HL-60 (cell line): ENCODE measurements at regions not wholly inside any gene's neighbourhood (a gene's known extent, or its start where the extent isn't known, plus 50 kb on each side); places are given as distances from the start of the nearest gene placed in this dataset.

Source experiments
- DNase-seq, 2 experiments: peaks; one replicate each; pipeline ENCODE4 v3.0.0-alpha.2; 2010 to 2020; ENCODE audit warnings: low read depth in 1 of 2, low spot score in 1 of 2
- H3K27ac ChIP-seq: fragments of 250-450 bp; sonication (Bioruptor Pico); replicated peaks from 2 replicates; pipeline ENCODE4 v1.5.1; 2020; ENCODE audit warnings: mild to moderate bottlenecking, moderate library complexity
- H3K27me3 ChIP-seq: fragments of 250-450 bp; sonication (Bioruptor Pico); 2 replicates; pipeline ENCODE4 v1.5.1; 2021; ENCODE audit warnings: mild to moderate bottlenecking, moderate library complexity; ENCODE audit not compliant: insufficient read depth, poor library complexity, severe bottlenecking
- H3K4me3 ChIP-seq: replicated peaks from 2 replicates; pipeline ENCODE4 v1.5.1; 2011; ENCODE audit warnings: mild to moderate bottlenecking, control low read depth, low read length; ENCODE audit not compliant: insufficient read depth
- GABPA ChIP-seq: IDR thresholded peaks from 2 replicates; pipeline ENCODE4 v1.6.1; 2012; ENCODE audit warnings: low read depth
- POLR2AphosphoS5 ChIP-seq: IDR thresholded peaks from 2 replicates; pipeline ENCODE4 v1.6.1; 2012; ENCODE audit warnings: low read depth
- SPI1 ChIP-seq: IDR thresholded peaks from 2 replicates; pipeline ENCODE4 v1.6.1; 2012; ENCODE audit warnings: low read depth, mild to moderate bottlenecking, borderline replicate concordance
- TF ChIP-seq, protein P1 (sequence below): IDR thresholded peaks from one replicate; pipeline ENCODE4 v1.5.1; 2011; ENCODE audit warnings: low read length, control low read depth, inconsistent platforms; ENCODE audit not compliant: insufficient read depth
- TF ChIP-seq, protein P2 (sequence below): IDR thresholded peaks from 2 replicates; pipeline ENCODE4 v1.6.1; 2012; ENCODE audit warnings: low read depth; ENCODE audit not compliant: insufficient replicate concordance

GRCh38 chr10:118467200-118467599 is 125.1 kb upstream of the FAM204A start:
- H3K27me3 ChIP-seq: peaks cover 2% of the 10 kb centered on the region
- TF ChIP-seq POLR2AphosphoS5 (no peak), GABPA (no peak), SPI1 (no peak)
- TF ChIP-seq, protein P1, sequence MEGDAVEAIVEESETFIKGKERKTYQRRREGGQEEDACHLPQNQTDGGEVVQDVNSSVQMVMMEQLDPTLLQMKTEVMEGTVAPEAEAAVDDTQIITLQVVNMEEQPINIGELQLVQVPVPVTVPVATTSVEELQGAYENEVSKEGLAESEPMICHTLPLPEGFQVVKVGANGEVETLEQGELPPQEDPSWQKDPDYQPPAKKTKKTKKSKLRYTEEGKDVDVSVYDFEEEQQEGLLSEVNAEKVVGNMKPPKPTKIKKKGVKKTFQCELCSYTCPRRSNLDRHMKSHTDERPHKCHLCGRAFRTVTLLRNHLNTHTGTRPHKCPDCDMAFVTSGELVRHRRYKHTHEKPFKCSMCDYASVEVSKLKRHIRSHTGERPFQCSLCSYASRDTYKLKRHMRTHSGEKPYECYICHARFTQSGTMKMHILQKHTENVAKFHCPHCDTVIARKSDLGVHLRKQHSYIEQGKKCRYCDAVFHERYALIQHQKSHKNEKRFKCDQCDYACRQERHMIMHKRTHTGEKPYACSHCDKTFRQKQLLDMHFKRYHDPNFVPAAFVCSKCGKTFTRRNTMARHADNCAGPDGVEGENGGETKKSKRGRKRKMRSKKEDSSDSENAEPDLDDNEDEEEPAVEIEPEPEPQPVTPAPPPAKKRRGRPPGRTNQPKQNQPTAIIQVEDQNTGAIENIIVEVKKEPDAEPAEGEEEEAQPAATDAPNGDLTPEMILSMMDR: no peak
- TF ChIP-seq, protein P2, sequence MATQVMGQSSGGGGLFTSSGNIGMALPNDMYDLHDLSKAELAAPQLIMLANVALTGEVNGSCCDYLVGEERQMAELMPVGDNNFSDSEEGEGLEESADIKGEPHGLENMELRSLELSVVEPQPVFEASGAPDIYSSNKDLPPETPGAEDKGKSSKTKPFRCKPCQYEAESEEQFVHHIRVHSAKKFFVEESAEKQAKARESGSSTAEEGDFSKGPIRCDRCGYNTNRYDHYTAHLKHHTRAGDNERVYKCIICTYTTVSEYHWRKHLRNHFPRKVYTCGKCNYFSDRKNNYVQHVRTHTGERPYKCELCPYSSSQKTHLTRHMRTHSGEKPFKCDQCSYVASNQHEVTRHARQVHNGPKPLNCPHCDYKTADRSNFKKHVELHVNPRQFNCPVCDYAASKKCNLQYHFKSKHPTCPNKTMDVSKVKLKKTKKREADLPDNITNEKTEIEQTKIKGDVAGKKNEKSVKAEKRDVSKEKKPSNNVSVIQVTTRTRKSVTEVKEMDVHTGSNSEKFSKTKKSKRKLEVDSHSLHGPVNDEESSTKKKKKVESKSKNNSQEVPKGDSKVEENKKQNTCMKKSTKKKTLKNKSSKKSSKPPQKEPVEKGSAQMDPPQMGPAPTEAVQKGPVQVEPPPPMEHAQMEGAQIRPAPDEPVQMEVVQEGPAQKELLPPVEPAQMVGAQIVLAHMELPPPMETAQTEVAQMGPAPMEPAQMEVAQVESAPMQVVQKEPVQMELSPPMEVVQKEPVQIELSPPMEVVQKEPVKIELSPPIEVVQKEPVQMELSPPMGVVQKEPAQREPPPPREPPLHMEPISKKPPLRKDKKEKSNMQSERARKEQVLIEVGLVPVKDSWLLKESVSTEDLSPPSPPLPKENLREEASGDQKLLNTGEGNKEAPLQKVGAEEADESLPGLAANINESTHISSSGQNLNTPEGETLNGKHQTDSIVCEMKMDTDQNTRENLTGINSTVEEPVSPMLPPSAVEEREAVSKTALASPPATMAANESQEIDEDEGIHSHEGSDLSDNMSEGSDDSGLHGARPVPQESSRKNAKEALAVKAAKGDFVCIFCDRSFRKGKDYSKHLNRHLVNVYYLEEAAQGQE: no peak

DNA sequence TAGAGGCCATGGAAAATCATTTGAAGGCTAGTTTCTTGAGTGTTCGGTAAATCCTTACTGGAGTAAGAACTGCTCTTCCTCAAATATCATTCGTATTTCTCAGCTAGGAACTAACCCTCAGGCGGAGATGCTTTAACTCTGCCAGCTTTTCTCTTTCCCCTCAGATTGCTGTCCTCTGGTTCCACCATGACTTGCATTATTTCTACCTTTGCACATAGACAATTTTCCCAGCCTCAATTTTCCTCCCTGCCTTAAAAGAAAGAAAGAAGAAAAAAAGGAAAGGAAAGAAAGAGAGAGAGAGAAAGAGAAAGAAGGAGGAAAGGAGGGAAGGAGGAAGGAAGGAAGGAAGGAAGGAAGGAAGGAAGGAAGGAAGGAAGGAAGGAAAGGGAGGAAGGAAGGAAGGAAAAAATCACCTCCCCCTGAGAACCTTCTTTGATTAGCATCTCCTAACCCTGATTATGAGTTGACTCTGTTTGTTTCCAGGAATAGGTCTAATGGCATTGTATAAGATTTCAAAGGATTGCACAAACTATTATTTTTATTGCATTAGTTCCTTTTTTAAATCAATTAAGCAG is 123.3 kb upstream of the FAM204A start:
- Histone ChIP-seq H3K27ac (no peak overlapping the region), H3K4me3 (no peak overlapping the region), H3K27me3 (peaks cover 3% of the 10 kb centered on the region)
- DNase-seq: no peak
- TF ChIP-seq, protein P2: no peak
- TF ChIP-seq, protein P1: no peak
- TF ChIP-seq POLR2AphosphoS5 (no peak), SPI1 (no peak), GABPA (no peak)

More at GRCh38 chr10:118467200-118467599, 125.1 kb upstream of the FAM204A start:
- Histone ChIP-seq H3K27ac (no peak overlapping the region), H3K4me3 (no peak overlapping the region)
- no peak for DNase-seq

DNA sequence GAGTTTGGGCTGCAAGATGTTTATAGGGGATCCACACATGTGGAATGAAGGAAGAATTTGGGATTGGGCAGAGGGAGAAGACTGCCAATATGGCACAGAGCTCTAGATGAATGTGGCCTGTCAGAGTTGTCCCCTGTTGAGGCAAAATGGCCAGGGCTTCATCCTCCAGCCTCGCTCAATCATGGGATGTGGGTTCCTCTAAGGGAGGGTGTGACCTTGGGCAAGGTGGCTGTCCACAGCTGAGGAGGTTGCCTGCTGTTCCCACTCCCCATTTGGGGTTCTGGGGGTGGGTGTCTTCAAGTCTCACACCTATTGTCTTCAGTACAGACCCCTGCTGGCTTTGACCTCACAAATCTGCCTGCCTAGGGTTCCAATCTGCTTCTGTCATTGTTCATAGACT is 121.6 kb upstream of the FAM204A start:
- Histone ChIP-seq H3K27ac (no peak overlapping the region), H3K27me3 (peaks cover 3% of the 10 kb centered on the region), H3K4me3 (no peak overlapping the region)
- no peak for DNase-seq
- TF ChIP-seq GABPA (no peak), POLR2AphosphoS5 (no peak), SPI1 (no peak)
- TF ChIP-seq, protein P1: no peak
- TF ChIP-seq, protein P2: no peak
